ENCODE measurements at regions not wholly inside any gene's neighbourhood (a gene's known extent, or its start where the extent isn't known, plus 50 kb on each side); places are given as distances from the start of the nearest gene placed in this dataset.

DNA sequence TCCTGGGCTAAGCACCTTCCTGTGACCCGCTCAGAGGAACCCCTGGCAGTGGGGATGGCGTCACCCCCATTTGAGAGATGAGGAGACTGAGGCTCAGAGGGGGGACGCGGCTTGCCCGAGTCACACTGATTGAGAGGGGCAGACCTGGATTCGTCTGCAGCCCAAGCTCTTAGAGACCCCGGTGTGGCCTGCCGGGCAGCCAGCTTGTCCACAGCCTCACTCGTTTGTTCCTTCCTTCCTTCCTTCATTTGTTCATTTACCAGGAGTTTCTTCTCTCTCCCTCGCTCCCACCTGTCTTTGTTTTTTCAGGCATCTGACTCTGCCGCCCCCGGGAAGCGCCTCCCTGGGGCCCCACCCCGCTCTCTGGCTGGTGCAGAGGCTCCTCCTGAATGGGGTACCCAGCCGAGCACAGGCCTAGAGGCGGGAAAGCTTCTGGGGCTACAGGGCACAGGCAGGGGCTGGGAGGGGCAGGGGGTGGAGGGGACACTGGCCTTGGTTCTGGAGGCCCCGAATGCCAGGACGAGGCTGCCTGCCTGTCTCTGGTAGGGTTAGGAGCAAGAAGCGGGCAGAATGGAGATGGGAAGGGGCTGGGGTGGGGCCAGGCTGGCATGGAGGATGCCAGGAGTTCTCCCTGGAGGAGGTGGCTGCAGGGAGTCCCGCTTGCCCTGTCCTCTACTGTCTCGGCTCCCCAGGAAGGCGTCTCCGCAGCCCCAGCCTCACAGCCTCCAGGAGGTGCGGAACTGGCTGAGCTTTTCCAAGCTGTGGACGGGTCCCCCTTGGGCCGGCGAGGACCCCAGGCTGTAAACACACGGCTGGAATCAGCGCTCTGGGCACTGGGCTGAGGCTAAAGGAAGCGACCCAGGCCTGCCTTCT lies 91.6 kb downstream of the UNCX start:
- WGBS, 2 donors, result 71 to 76% methylated on average over 24 to 30 of the region's 30 CpGs
- no peak overlapping the region for H3K4me3 ChIP-seq
- no peaks in the 10 kb centered on the region for H3K4me1 ChIP-seq
- TF ChIP-seq, protein P1, sequence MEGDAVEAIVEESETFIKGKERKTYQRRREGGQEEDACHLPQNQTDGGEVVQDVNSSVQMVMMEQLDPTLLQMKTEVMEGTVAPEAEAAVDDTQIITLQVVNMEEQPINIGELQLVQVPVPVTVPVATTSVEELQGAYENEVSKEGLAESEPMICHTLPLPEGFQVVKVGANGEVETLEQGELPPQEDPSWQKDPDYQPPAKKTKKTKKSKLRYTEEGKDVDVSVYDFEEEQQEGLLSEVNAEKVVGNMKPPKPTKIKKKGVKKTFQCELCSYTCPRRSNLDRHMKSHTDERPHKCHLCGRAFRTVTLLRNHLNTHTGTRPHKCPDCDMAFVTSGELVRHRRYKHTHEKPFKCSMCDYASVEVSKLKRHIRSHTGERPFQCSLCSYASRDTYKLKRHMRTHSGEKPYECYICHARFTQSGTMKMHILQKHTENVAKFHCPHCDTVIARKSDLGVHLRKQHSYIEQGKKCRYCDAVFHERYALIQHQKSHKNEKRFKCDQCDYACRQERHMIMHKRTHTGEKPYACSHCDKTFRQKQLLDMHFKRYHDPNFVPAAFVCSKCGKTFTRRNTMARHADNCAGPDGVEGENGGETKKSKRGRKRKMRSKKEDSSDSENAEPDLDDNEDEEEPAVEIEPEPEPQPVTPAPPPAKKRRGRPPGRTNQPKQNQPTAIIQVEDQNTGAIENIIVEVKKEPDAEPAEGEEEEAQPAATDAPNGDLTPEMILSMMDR (IDR thresholded peaks at IDR 0.05), result no peak
- no peak for TF ChIP-seq POLR2A (IDR thresholded peaks at IDR 0.05)
- no peak for ATAC-seq (ENCODE audit: low FRiP score in 2 of 2)
- no peaks in the 10 kb centered on the region for H3K36me3 ChIP-seq
- H3K27me3 ChIP-seq, result peaks cover 0 to 14% (median 0%) of the 10 kb centered on the region in 4 donors
- no peak overlapping the region for H3K27ac ChIP-seq
- H3K9me3 ChIP-seq, result no peaks in the 10 kb centered on the region
- DNase-seq, result no peak

GRCh38 chr7:1325246-1325645 lies 92.6 kb downstream of the UNCX start:
- H3K36me3 ChIP-seq, result no peaks in the 10 kb centered on the region
- ATAC-seq (ENCODE audit: low FRiP score in 2 of 2) (no peak), DNase-seq (no peak)
- no peak overlapping the region for H3K27ac ChIP-seq
- TF ChIP-seq, protein P1 (IDR thresholded peaks at IDR 0.05), result no peak
- no peak for TF ChIP-seq POLR2A (IDR thresholded peaks at IDR 0.05)
- TF ChIP-seq EP300 (IDR thresholded peaks at IDR 0.05), result no peak
- TF ChIP-seq POLR2AphosphoS5 (IDR thresholded peaks at IDR 0.05), result no peak
- H3K9me3 ChIP-seq, result no peaks in the 10 kb centered on the region
- no peak overlapping the region for H3K4me3 ChIP-seq
- WGBS, 2 donors, result 86 to 91% methylated on average over 7 to 17 of the region's 17 CpGs
- no peaks in the 10 kb centered on the region for H3K4me1 ChIP-seq
- peaks cover 0 to 14% (median 0%) of the 10 kb centered on the region in 4 donors for H3K27me3 ChIP-seq

GRCh38 chr7:1325646-1326510 lies 93.2 kb downstream of the UNCX start:
- DNase-seq, result no peak
- WGBS, 2 donors, result 77 to 83% methylated on average over 5 to 33 of the region's 33 CpGs

GRCh38 chr7:1326511-1326785 lies 93.8 kb downstream of the UNCX start:
- H3K9me3 ChIP-seq, result no peaks in the 10 kb centered on the region
- H3K27me3 ChIP-seq, result peaks cover 0 to 18% (median 0%) of the 10 kb centered on the region in 4 donors
- no peak for DNase-seq
- WGBS, 2 donors, result 50 to 82% methylated on average over 1 to 9 of the region's 9 CpGs
- H3K36me3 ChIP-seq, result no peaks in the 10 kb centered on the region
- no peak overlapping the region for H3K4me3 ChIP-seq
- no peak for ATAC-seq (ENCODE audit: low FRiP score in 2 of 2)
- TF ChIP-seq POLR2AphosphoS5 (IDR thresholded peaks at IDR 0.05) (no peak), POLR2A (IDR thresholded peaks at IDR 0.05) (no peak), EP300 (IDR thresholded peaks at IDR 0.05) (no peak)
- TF ChIP-seq, protein P1 (IDR thresholded peaks at IDR 0.05), result no peak
- no peak overlapping the region for H3K27ac ChIP-seq
- no peaks in the 10 kb centered on the region for H3K4me1 ChIP-seq

More at GRCh38 chr7:1325646-1326510, 93.2 kb downstream of the UNCX start:
- no peaks in the 10 kb centered on the region for H3K9me3 ChIP-seq
- H3K36me3 ChIP-seq, result no peaks in the 10 kb centered on the region
- H3K4me1 ChIP-seq, result no peaks in the 10 kb centered on the region
- TF ChIP-seq POLR2A (IDR thresholded peaks at IDR 0.05) (no peak), EP300 (IDR thresholded peaks at IDR 0.05) (no peak), POLR2AphosphoS5 (IDR thresholded peaks at IDR 0.05) (no peak)
- TF ChIP-seq, protein P1 (IDR thresholded peaks at IDR 0.05), result no peak
- H3K27ac ChIP-seq, result no peak overlapping the region
- peaks cover 0 to 18% (median 0%) of the 10 kb centered on the region in 4 donors for H3K27me3 ChIP-seq
- no peak overlapping the region for H3K4me3 ChIP-seq
- ATAC-seq (ENCODE audit: low FRiP score in 2 of 2), result no peak
